Stomach (tissue), 8 donors: ENCODE measurements at regions not wholly inside any gene's neighbourhood (a gene's known extent, or its start where the extent isn't known, plus 50 kb on each side); places are given as distances from the start of the nearest gene placed in this dataset.

Experiments
- DNase-seq, 2 donors: peaks; one replicate each; pipeline versions ENCODE4 v3.0.0 to v3.0.0-alpha.2; 2013 to 2019
- H3K27ac ChIP-seq, 5 donors: fragments of 200-600 bp in 4 of 5; sonication (generic) in 4 of 5; one replicate each; pipeline ENCODE4 v1.5.1; 2013 to 2019; ENCODE audit warnings: mild to moderate bottlenecking in 1 of 5, moderate library complexity in 1 of 5
- H3K27me3 ChIP-seq, 3 donors: fragments of 200-600 bp; sonication (generic); one replicate each; pipeline ENCODE4 v1.5.1; 2017 to 2019; ENCODE audit warnings: mixed run types in 1 of 3
- H3K36me3 ChIP-seq, 4 donors: fragments of 200-600 bp; sonication (generic); 1 replicate in 3 of 4; 2 replicates in 1 of 4; pipeline ENCODE4 v1.5.1; 2016 to 2019
- H3K4me1 ChIP-seq, 4 donors: fragments of 200-600 bp; sonication (generic); one replicate each; pipeline ENCODE4 v1.5.1; 2016 to 2019
- H3K4me3 ChIP-seq, 4 donors: fragments of 200-600 bp; sonication (generic) in 3 of 4; one replicate each; pipeline ENCODE4 v1.5.1; 2016 to 2019; ENCODE audit warnings: mild to moderate bottlenecking in 1 of 4
- H3K9me3 ChIP-seq, 4 donors: fragments of 200-600 bp; sonication (generic); one replicate each; pipeline ENCODE4 v1.5.1; 2016 to 2019
- EP300 ChIP-seq: sonication (generic); formaldehyde crosslinking; IDR thresholded peaks from one replicate; pipeline ENCODE4 v1.6.1; 2017; ENCODE audit warnings: antibody characterized with exemption
- POLR2A ChIP-seq, 4 donors: fragments of 450-650 bp; IDR thresholded peaks; one replicate each; pipeline ENCODE4 v1.6.1; 2016; ENCODE audit warnings: antibody characterized with exemption in 4 of 4, control low read depth in 2 of 4, mild to moderate bottlenecking in 1 of 4, moderate library complexity in 1 of 4
- POLR2AphosphoS5 ChIP-seq, 3 donors: sonication (generic); formaldehyde crosslinking; IDR thresholded peaks; one replicate each; pipeline ENCODE4 v1.6.1; 2016; ENCODE audit warnings: antibody characterized with exemption in 3 of 3
- WGBS, 5 donors: extraction: QIAGEN DNeasy Blood & Tissue Kit in 3 of 5; methylation state at CpG; one replicate each; pipeline versions ENCODE4 v1.1.5 to v1.1.7; 2013 to 2018; 5-methylcytosine and 5-hydroxymethylcytosine counted together
- intact Hi-C: fragments of 100-400 bp; cut with DNase I; formaldehyde crosslinking; loops from one replicate; pipeline ENCODE4 v1.15.1; 2023; ENCODE audit warnings: low total_unique reads
- TF ChIP-seq, protein P1 (sequence below), 7 experiments: fragments of 450-650 bp in 4 of 7; fragments of 200-600 bp in 3 of 7; sonication (generic) in 3 of 7; IDR thresholded peaks; one replicate each; pipeline ENCODE4 v1.5.1; 2016 to 2019; ENCODE audit warnings: antibody characterized with exemption in 7 of 7, control low read depth in 2 of 7, mild to moderate bottlenecking in 1 of 7
- donor health status: healthy with polysubstance abuse.
- donor health status: Bipolar disorder and iron deficiency.
- donor health status: healthy.

DNA sequence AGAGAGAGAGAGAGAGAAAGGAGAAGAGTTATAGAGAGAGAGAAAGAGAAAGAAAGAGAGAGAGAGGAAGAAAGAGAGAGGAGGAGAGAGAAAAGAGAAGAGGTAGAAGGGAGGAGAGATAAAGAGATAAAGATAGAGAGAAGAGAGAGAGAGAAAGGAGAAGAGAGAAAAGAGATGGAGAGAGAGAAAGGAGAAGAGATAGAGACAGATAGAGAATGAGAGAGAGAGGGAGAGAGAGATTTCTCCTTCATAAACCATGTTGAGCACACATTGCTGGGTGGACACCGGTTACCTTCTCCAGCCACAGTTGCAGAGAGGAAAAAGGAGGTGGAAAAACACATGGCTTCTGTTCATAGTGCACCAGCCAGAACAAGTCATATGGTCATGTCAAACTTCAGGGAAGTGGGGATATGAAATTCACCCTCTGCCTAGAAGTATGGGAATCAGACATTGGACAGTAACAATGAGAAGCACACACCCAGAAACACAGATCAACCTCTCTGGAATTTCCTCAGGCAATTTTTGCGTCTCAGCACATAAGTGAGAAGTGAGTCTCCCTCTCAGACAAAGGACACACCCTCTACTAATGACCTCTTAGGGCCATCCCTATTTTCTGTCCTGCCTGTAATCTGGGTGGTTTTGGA, 172.5 kb upstream of the SVIL start:
- TF ChIP-seq EP300 (no peak), POLR2AphosphoS5 (IDR thresholded peaks at IDR 0.05) (peak in 1 of 3 donors; percentile 49)
- TF ChIP-seq, protein P1, sequence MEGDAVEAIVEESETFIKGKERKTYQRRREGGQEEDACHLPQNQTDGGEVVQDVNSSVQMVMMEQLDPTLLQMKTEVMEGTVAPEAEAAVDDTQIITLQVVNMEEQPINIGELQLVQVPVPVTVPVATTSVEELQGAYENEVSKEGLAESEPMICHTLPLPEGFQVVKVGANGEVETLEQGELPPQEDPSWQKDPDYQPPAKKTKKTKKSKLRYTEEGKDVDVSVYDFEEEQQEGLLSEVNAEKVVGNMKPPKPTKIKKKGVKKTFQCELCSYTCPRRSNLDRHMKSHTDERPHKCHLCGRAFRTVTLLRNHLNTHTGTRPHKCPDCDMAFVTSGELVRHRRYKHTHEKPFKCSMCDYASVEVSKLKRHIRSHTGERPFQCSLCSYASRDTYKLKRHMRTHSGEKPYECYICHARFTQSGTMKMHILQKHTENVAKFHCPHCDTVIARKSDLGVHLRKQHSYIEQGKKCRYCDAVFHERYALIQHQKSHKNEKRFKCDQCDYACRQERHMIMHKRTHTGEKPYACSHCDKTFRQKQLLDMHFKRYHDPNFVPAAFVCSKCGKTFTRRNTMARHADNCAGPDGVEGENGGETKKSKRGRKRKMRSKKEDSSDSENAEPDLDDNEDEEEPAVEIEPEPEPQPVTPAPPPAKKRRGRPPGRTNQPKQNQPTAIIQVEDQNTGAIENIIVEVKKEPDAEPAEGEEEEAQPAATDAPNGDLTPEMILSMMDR (IDR thresholded peaks at IDR 0.05): no peak
- WGBS, 5 donors: 48 to 79% (median 59%) methylated on average over 2 of the region's 2 CpGs
- no peak for DNase-seq

DNA sequence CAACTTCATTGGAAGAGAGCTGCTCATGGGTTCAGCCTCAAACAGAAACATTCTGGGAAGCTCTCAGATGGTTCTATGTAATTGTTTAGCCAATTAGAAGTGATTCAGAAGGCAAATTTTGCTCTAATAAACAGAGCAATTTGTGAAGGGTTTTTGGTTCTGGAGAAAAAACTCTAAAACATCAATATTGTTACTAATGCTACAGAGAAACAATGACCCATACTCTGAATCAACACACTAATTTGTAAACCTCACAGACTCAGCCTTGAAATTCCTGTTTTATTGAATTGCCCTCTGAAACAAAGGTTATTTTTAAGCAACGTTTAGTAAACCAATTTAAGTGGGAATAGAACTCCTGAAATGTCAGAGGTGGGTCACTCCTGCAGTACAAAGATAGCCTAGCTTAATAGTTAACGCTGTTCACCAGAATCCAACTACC, 171.6 kb upstream of the SVIL start:
- TF ChIP-seq, protein P1 (IDR thresholded peaks at IDR 0.05): no peak
- TF ChIP-seq POLR2AphosphoS5 (IDR thresholded peaks at IDR 0.05): peak in 1 of 3 donors; percentile 18
- no peaks in the 10 kb centered on the region for H3K27me3 ChIP-seq
- H3K4me3 ChIP-seq: no peak overlapping the region
- intact Hi-C loops: no loop called here
- H3K36me3 ChIP-seq: no peaks in the 10 kb centered on the region
- H3K9me3 ChIP-seq: no peaks in the 10 kb centered on the region
- WGBS, 5 donors: 36 to 57% (median 39%) methylated on average over 2 of the region's 2 CpGs
- peaks cover 0 to 27% (median 8%) of the 10 kb centered on the region in 4 donors for H3K4me1 ChIP-seq
- H3K27ac ChIP-seq: peak overlapping the region in 3 of 5 donors; percentile 67 to 75 (median 74)
- DNase-seq: no peak

More for the DNA sequence above, 172.5 kb upstream of the SVIL start:
- Histone ChIP-seq H3K4me1 (peaks cover 0 to 35% (median 12%) of the 10 kb centered on the region in 4 donors), H3K27ac (peak overlapping the region in 3 of 5 donors; percentile 32 to 75 (median 67)), H3K36me3 (no peaks in the 10 kb centered on the region), H3K9me3 (no peaks in the 10 kb centered on the region), H3K4me3 (no peak overlapping the region), H3K27me3 (no peaks in the 10 kb centered on the region)
- intact Hi-C loops: no loop called here

DNA sequence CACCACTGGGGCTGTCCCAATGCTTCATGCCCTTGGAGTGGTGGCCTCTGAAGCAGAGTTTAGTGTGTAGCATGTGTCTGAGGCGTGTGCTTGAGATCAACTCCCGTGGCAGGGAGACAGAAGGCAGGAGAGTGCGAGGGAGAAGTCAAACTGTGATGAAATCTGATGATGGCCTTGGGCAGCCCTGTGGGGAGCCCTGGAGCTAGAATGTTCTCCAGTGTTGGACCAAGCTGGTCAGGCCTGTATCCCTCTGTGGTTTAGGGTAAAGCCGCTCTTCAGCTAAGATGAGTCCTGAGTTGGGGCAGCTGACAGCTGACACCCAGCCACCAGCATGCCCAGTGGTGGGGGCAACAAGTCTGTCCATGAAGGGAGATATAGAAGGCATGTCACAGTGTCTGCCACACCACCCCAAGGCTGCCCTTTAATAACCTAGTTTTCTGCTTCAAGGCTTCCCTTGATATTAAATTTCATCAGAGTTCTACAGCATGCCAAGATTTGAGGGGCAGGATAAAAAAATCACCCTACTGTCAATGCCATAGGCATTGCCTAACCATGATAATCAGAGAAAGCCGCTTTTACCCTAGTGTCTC, 170.5 kb upstream of the SVIL start:
- Histone ChIP-seq H3K27ac (peak overlapping the region in 4 of 5 donors; percentile 54 to 75 (median 70)), H3K4me1 (peaks cover 0 to 21% (median 6%) of the 10 kb centered on the region in 4 donors), H3K27me3 (no peaks in the 10 kb centered on the region), H3K4me3 (no peak overlapping the region), H3K36me3 (no peaks in the 10 kb centered on the region), H3K9me3 (no peaks in the 10 kb centered on the region)
- TF ChIP-seq EP300: no peak
- no peak for TF ChIP-seq POLR2AphosphoS5 (IDR thresholded peaks at IDR 0.05)
- TF ChIP-seq, protein P1 (IDR thresholded peaks at IDR 0.05): no peak
- no peak for TF ChIP-seq POLR2A (IDR thresholded peaks at IDR 0.05)
- no peak for DNase-seq
- intact Hi-C loops: no loop called here
- WGBS, 5 donors: 68 to 94% (median 79%) methylated on average over 5 of the region's 5 CpGs

DNA sequence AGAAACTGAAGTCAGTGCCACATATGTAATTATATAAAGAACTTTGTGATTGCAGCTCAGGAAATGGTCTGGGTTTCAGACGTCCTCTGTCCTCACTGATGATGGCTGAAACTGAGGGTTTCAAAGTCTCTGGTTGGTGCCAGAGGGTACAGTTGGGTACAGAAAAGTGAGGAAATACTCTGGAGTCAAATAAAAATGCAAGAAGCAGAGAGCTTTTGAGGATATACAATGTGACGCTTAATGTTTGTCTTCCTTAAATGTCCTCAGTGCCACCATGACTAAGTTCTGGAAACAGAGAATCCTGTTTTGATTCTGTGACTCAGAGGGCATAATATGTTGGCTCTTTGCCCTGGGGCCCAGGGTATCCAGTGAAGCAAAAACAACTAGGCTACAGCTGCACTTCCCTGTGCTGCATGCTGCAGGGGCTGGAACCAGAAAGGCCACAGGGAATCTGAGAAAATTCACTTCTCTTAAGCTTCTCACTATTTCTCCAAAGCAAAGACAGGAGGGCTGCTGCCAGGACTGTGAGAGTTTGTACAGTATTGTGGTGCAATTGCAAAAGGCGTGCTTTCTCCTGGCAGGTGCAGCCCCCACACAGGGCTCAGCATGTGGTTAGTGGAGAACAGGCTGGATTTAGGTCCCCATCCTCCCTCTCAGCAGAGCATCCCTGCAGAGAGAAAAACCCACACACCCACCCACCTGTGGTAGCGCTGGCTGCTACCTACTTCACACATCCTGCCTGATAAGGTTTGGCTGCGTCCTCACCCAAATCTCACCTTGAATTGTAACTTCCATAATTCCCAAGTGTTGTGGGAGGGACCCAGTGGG, 169.5 kb upstream of the SVIL start:
- 49 to 71% (median 63%) methylated on average over 5 of the region's 5 CpGs for WGBS, 5 donors
- intact Hi-C loops: no loop called here
- Histone ChIP-seq H3K9me3 (no peaks in the 10 kb centered on the region), H3K27me3 (no peaks in the 10 kb centered on the region), H3K4me3 (no peak overlapping the region), H3K4me1 (peaks cover 0 to 21% (median 6%) of the 10 kb centered on the region in 4 donors), H3K27ac (peak overlapping the region in 4 of 5 donors; percentile 54 to 75 (median 64)), H3K36me3 (no peaks in the 10 kb centered on the region)
- peak; percentile 37 to 73 for DNase-seq
- TF ChIP-seq EP300 (no peak), POLR2AphosphoS5 (IDR thresholded peaks at IDR 0.05) (peak in 2 of 3 donors; percentile 6 to 66)
